GM12891 (cell line): ENCODE measurements at regions not wholly inside any gene's neighbourhood (a gene's known extent, or its start where the extent isn't known, plus 50 kb on each side); places are given as distances from the start of the nearest gene placed in this dataset.
"Not testable (repeated sequence)": the region's sequence is repeated elsewhere in the genome, so short reads cannot be mapped to it uniquely, and the experiment has no call there.

Source experiments
- DNase-seq: peaks from one replicate; pipeline ENCODE4 v3.0.0; 2011; ENCODE audit warnings: low spot score; ENCODE audit not compliant: insufficient read length
- FAIRE-seq: peaks from 2 replicates; lab custom pipeline; 2011; peaks lifted over from hg19 to GRCh38; lab: Jason Lieb, UNC
- PAX5 ChIP-seq: IDR thresholded peaks from 2 replicates; pipeline ENCODE4 v1.6.1; 2011; ENCODE audit warnings: low read length, moderate library complexity, mild to moderate bottlenecking; ENCODE audit not compliant: insufficient read depth, severe bottlenecking
- POLR2A ChIP-seq: IDR thresholded peaks from 2 replicates; pipeline ENCODE4 v1.6.1; 2011; ENCODE audit warnings: low read depth, low read length, control low read depth
- POLR2AphosphoS5 ChIP-seq: IDR thresholded peaks from 2 replicates; pipeline ENCODE4 v1.6.1; 2011; ENCODE audit warnings: low read depth, low read length, control low read depth
- POU2F2 ChIP-seq: IDR thresholded peaks from 2 replicates; pipeline ENCODE4 v1.6.1; 2011; ENCODE audit warnings: low read depth, mild to moderate bottlenecking, control low read depth, low read length, moderate library complexity
- SPI1 ChIP-seq: IDR thresholded peaks from 2 replicates; pipeline ENCODE4 v1.6.1; 2011; ENCODE audit warnings: low read depth, low read length, control low read depth
- TAF1 ChIP-seq: IDR thresholded peaks from 2 replicates; pipeline ENCODE4 v1.6.1; 2011; ENCODE audit warnings: low read depth, low read length, control low read depth

GRCh38 chr1:148374101-148374500 lies 109.0 kb downstream of the PPIAL4G start:
- FAIRE-seq (no peak), DNase-seq (no peak)
- no peak for TF ChIP-seq SPI1
- TF ChIP-seq TAF1, result no peak
- TF ChIP-seq POU2F2, result no peak
- no peak for TF ChIP-seq PAX5
- no peak for TF ChIP-seq POLR2AphosphoS5
- TF ChIP-seq POLR2A, result no peak

GRCh38 chr1:148373192-148373925 lies 109.7 kb downstream of the PPIAL4G start:
- no peak for DNase-seq
- FAIRE-seq, result no peak
- TF ChIP-seq TAF1 (no peak), SPI1 (no peak), POLR2AphosphoS5 (no peak), PAX5 (no peak), POLR2A (no peak), POU2F2 (no peak)

DNA sequence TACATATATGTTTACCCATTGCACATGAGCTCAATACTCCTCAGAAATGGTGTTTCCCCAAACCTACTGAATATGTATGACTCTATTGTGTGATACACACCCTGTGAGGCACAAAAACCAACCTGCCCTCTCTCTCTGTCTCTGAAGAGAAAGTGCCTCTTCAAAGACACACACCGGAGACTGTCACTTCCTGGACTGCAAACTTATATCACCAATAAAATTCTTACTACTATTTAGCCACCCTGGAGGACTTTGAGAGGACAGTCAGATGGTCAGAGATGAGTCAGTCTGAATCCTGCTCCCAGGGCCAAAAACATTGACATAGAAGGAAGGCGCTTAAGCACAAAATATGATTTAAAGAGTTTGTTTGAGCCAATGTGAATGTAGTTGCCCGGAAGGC lies 110.4 kb downstream of the PPIAL4G start:
- no peak for FAIRE-seq
- TF ChIP-seq POLR2A (no peak), TAF1 (no peak), PAX5 (no peak), POLR2AphosphoS5 (no peak), POU2F2 (no peak), SPI1 (no peak)
- no peak for DNase-seq

GRCh38 chr1:148372051-148372726 lies 110.9 kb downstream of the PPIAL4G start:
- DNase-seq, FAIRE-seq: not testable (repeated sequence)

DNA sequence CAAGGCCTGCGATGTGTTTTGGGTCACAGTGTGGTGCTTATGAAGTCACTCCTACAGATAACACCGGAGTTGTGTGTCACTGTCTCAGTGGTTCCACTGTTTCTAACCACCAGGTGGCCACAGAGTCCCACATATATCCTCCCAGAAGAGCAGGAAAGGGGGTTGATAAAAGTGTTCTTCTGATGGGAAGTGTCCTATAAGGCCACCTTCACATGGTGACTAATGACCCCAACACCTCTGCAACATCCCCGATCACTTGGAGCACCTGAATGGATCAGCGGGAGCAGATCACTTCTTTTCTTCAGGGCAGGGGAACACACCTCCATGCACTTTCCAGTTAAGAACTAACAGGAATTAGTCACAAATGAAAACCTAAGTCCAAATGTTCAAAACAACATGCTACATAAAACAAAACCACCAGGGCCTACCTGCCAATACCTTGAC lies 111.5 kb downstream of the PPIAL4G start:
- DNase-seq, FAIRE-seq: not testable (repeated sequence)

- FAIRE-seq, DNase-seq: not testable (repeated sequence)
Observed at GRCh38 chr1:148370661-148371060, 112.4 kb downstream of the PPIAL4G start.

- TF ChIP-seq TAF1 (no peak), POLR2AphosphoS5 (no peak), PAX5 (no peak), SPI1 (no peak), POU2F2 (no peak), POLR2A (no peak)
- no peak for FAIRE-seq
- DNase-seq, result no peak
Observed at GRCh38 chr1:148367596-148367995, 115.5 kb downstream of the PPIAL4G start.

GRCh38 chr1:148366136-148366753 lies 116.9 kb downstream of the PPIAL4G start:
- FAIRE-seq, DNase-seq: not testable (repeated sequence)

DNA sequence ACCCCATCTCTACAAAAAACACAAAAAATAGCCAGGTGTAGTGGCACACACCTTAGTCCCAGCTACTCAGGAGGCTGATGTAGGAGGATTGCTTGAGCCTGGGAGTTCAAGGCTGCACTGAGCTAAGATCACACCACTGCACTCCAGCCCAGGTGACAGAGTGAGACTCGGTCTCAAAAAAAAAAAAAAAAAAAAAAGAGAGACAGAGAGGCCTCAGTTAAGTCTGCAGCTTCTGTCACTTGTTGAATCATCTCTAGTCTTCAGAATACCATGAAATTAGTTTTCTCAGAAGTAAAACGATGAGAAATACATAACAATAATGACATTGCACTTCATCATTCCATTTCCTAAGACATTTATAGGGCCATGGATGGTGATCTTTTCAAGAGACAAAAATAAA lies 118.0 kb downstream of the PPIAL4G start:
- not testable (repeated sequence) for DNase-seq, FAIRE-seq

- not testable (repeated sequence) for FAIRE-seq, DNase-seq
Observed at GRCh38 chr1:148363979-148364378, 119.1 kb downstream of the PPIAL4G start.

GRCh38 chr1:148363439-148363810 lies 119.7 kb downstream of the PPIAL4G start:
- DNase-seq, result no peak
- FAIRE-seq, result no peak
- no peak for TF ChIP-seq PAX5
- TF ChIP-seq POU2F2, result no peak
- TF ChIP-seq SPI1, result no peak
- TF ChIP-seq POLR2AphosphoS5, result no peak
- TF ChIP-seq TAF1, result no peak
- TF ChIP-seq POLR2A, result no peak
